ENCODE measurements at regions not wholly inside any gene's neighbourhood (a gene's known extent, or its start where the extent isn't known, plus 50 kb on each side); places are given as distances from the start of the nearest gene placed in this dataset.

DNA sequence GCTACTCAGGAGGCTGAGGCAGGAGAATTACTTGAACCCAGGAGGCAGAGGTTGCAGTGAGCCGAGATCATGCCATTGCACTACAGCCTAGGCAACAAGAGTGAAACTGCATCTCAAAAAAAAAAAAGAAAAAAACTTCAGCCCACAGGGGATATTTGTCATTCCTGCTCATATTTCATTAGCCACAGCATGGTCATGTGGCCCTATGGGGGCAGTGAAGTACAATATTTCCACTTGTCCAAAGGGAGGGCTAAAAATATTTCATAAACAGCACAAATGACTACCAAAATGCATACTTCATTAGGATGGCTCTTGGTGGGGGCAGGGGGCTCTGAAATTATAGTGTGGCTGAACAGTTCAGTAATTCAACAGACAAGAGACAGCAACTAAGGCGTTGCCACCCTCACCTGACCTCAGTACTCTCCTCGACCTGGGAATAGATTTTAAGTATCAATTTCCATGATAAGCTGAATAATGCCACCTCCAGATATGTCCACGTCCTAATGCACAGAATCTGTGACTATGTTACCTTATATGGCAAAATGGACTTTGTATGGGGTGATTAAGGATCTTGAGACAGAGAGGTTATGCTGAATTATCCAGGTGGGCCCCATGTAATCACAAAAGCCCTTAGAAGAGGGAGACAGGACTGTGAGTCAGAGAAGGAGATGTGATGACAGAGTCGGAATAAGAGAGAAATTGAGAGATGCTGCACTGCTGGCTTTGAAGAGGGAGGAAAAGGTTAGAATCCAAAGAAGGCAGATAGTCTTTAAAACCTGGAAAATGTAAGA, 158.2 kb upstream of the CRIM1 start:
- Histone ChIP-seq H3K79me2 (ENCODE audit: insufficient read depth, low read length) (no peaks in the 10 kb centered on the region), H3K9me3 (ENCODE audit: insufficient read depth, low read depth, low read length) (peaks cover 3% of the 10 kb centered on the region), H3K36me3 (ENCODE audit: insufficient read depth, low read length) (no peaks in the 10 kb centered on the region), H4K20me1 (ENCODE audit: insufficient read depth, low read length) (no peaks in the 10 kb centered on the region), H2AFZ (ENCODE audit: low read depth, low read length) (no peak overlapping the region), H3K4me1 (ENCODE audit: insufficient read depth, low read length) (no peaks in the 10 kb centered on the region), H3K27ac (ENCODE audit: low read depth, low read length) (no peak overlapping the region), H3K4me3 (ENCODE audit: insufficient read depth, low read depth, low read length) (no peak overlapping the region), H3K27me3 (ENCODE audit: insufficient read depth, low read length) (no peaks in the 10 kb centered on the region), H3K9ac (ENCODE audit: low read length) (no peak overlapping the region), H3K4me2 (ENCODE audit: low read length) (no peak overlapping the region)
- Mint-ChIP-seq H3K4me3 (ENCODE audit: unreplicated experiment) (no peak overlapping the region), H3K4me1 (ENCODE audit: low read depth, unreplicated experiment) (no peaks in the 10 kb centered on the region), H3K9me3 (ENCODE audit: unreplicated experiment) (no peaks in the 10 kb centered on the region), H3K27me3 (ENCODE audit: low read depth, unreplicated experiment) (peaks cover 3% of the 10 kb centered on the region), H3K27ac (ENCODE audit: unreplicated experiment) (no peak overlapping the region), H3K36me3 (ENCODE audit: low read depth, unreplicated experiment) (no peaks in the 10 kb centered on the region)
- TF ChIP-seq, protein P1, sequence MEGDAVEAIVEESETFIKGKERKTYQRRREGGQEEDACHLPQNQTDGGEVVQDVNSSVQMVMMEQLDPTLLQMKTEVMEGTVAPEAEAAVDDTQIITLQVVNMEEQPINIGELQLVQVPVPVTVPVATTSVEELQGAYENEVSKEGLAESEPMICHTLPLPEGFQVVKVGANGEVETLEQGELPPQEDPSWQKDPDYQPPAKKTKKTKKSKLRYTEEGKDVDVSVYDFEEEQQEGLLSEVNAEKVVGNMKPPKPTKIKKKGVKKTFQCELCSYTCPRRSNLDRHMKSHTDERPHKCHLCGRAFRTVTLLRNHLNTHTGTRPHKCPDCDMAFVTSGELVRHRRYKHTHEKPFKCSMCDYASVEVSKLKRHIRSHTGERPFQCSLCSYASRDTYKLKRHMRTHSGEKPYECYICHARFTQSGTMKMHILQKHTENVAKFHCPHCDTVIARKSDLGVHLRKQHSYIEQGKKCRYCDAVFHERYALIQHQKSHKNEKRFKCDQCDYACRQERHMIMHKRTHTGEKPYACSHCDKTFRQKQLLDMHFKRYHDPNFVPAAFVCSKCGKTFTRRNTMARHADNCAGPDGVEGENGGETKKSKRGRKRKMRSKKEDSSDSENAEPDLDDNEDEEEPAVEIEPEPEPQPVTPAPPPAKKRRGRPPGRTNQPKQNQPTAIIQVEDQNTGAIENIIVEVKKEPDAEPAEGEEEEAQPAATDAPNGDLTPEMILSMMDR (IDR thresholded peaks at IDR 0.05; ENCODE audit: insufficient read depth, low read depth, low read length): no peak
- TF ChIP-seq EZH2 (IDR thresholded peaks at IDR 0.05; ENCODE audit: insufficient read depth, low read length): no peak
- DNase-seq (ENCODE audit: low read depth): no peak
- no peak for FAIRE-seq

DNA sequence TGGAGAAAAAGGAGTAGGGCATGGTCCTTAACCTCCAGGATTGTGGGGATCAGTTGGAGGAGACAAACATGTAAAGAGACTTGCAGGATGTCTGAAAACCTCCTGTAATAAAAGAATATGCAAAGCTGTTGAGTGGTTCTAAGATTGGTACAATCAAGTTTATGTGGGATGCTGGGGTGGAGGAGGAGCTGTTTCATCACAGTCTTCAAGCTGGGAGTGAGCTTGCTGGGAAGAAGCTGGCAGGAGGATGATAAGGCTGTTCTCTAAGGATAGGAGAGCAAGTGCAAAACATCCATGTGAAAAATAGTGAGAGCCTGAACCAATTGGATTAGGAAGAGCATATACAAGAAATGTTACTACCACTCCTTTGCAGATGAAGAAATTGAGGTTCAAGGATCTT, 161.9 kb upstream of the CRIM1 start:
- no peak overlapping the region for H3K4me3 ChIP-seq (ENCODE audit: insufficient read depth, low read depth, low read length)
- Mint-ChIP-seq H3K27me3 (ENCODE audit: low read depth, unreplicated experiment) (peaks cover 3% of the 10 kb centered on the region), H3K27ac (ENCODE audit: unreplicated experiment) (no peak overlapping the region), H3K9me3 (ENCODE audit: unreplicated experiment) (no peaks in the 10 kb centered on the region), H3K4me1 (ENCODE audit: low read depth, unreplicated experiment) (no peaks in the 10 kb centered on the region), H3K4me3 (ENCODE audit: unreplicated experiment) (no peak overlapping the region), H3K36me3 (ENCODE audit: low read depth, unreplicated experiment) (no peaks in the 10 kb centered on the region)
- H2AFZ ChIP-seq (ENCODE audit: low read depth, low read length): no peak overlapping the region
- no peaks in the 10 kb centered on the region for H4K20me1 ChIP-seq (ENCODE audit: insufficient read depth, low read length)
- H3K79me2 ChIP-seq (ENCODE audit: insufficient read depth, low read length): no peaks in the 10 kb centered on the region
- H3K27me3 ChIP-seq (ENCODE audit: insufficient read depth, low read length): no peaks in the 10 kb centered on the region
- no peak for TF ChIP-seq EZH2 (IDR thresholded peaks at IDR 0.05; ENCODE audit: insufficient read depth, low read length)
- TF ChIP-seq, protein P1 (IDR thresholded peaks at IDR 0.05; ENCODE audit: insufficient read depth, low read depth, low read length): no peak
- H3K4me1 ChIP-seq (ENCODE audit: insufficient read depth, low read length): no peaks in the 10 kb centered on the region
- DNase-seq (ENCODE audit: low read depth): no peak
- FAIRE-seq: no peak
- no peaks in the 10 kb centered on the region for H3K9me3 ChIP-seq (ENCODE audit: insufficient read depth, low read depth, low read length)
- H3K9ac ChIP-seq (ENCODE audit: low read length): no peak overlapping the region
- no peak overlapping the region for H3K27ac ChIP-seq (ENCODE audit: low read depth, low read length)
- no peaks in the 10 kb centered on the region for H3K36me3 ChIP-seq (ENCODE audit: insufficient read depth, low read length)
- no peak overlapping the region for H3K4me2 ChIP-seq (ENCODE audit: low read length)

DNA sequence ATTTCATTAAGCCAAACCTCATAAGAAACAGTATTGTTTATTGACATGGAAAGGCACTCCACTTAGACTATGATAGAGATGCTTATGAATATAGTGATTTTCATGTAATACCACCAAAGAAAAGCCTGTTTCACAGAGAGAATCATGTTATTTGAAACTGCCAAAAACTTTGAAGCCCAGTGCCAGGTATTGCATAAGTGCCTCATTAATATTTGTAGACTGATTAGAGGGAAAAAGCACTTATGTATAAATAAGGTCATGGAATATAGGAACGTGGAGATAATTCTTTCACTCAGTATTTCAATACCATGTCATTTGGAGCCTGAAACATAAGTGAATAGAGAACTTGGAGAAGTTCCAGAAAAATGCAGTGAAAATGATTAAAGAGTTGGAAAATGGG, 162.6 kb upstream of the CRIM1 start:
- FAIRE-seq: no peak
- no peak overlapping the region for H2AFZ ChIP-seq (ENCODE audit: low read depth, low read length)
- H3K4me3 Mint-ChIP-seq (ENCODE audit: unreplicated experiment): no peak overlapping the region
- no peak overlapping the region for H3K27ac ChIP-seq (ENCODE audit: low read depth, low read length)
- H3K36me3 Mint-ChIP-seq (ENCODE audit: low read depth, unreplicated experiment): no peaks in the 10 kb centered on the region
- H3K79me2 ChIP-seq (ENCODE audit: insufficient read depth, low read length): no peaks in the 10 kb centered on the region
- TF ChIP-seq, protein P1 (IDR thresholded peaks at IDR 0.05; ENCODE audit: insufficient read depth, low read depth, low read length): no peak
- no peak for TF ChIP-seq EZH2 (IDR thresholded peaks at IDR 0.05; ENCODE audit: insufficient read depth, low read length)
- no peak for DNase-seq (ENCODE audit: low read depth)
- no peaks in the 10 kb centered on the region for H3K4me1 ChIP-seq (ENCODE audit: insufficient read depth, low read length)
- H3K4me3 ChIP-seq (ENCODE audit: insufficient read depth, low read depth, low read length): no peak overlapping the region
- no peaks in the 10 kb centered on the region for H3K9me3 Mint-ChIP-seq (ENCODE audit: unreplicated experiment)
- peaks cover 3% of the 10 kb centered on the region for H3K27me3 Mint-ChIP-seq (ENCODE audit: low read depth, unreplicated experiment)
- no peaks in the 10 kb centered on the region for H3K4me1 Mint-ChIP-seq (ENCODE audit: low read depth, unreplicated experiment)
- no peak overlapping the region for H3K4me2 ChIP-seq (ENCODE audit: low read length)
- no peaks in the 10 kb centered on the region for H3K36me3 ChIP-seq (ENCODE audit: insufficient read depth, low read length)
- H3K9me3 ChIP-seq (ENCODE audit: insufficient read depth, low read depth, low read length): no peaks in the 10 kb centered on the region
- no peaks in the 10 kb centered on the region for H4K20me1 ChIP-seq (ENCODE audit: insufficient read depth, low read length)
- H3K27me3 ChIP-seq (ENCODE audit: insufficient read depth, low read length): no peaks in the 10 kb centered on the region
- H3K27ac Mint-ChIP-seq (ENCODE audit: unreplicated experiment): no peak overlapping the region
- no peak overlapping the region for H3K9ac ChIP-seq (ENCODE audit: low read length)
